MCF 10A (cell line): ENCODE measurements at regions not wholly inside any gene's neighbourhood (a gene's known extent, or its start where the extent isn't known, plus 50 kb on each side); places are given as distances from the start of the nearest gene placed in this dataset.

ENCODE experiments used
- BruUV-seq: library from RNA; stranded (reverse); fragments of 400-500 nt; replicated peaks from 2 replicates; lab custom pipeline; 2021; lab: Mats Ljungman, UMichigan
- CTCF ChIA-PET: fragments of 300-600 bp; sonication (Branson Sonifier 250); formaldehyde crosslinking; extraction: SDS; loops from one replicate; lab custom pipeline; 2021; ENCODE audit warnings: antibody characterized with exemption, inconsistent platforms; lab: Yijun Ruan, JAX
- POLR2A ChIA-PET: fragments of 300-600, 350-650 bp; sonication (Branson Sonifier 250); formaldehyde crosslinking; extraction: SDS; loops from one replicate; lab custom pipeline; 2020; ENCODE audit warnings: antibody characterized with exemption, inconsistent platforms; lab: Yijun Ruan, JAX
- DNase-seq: peaks from one replicate; pipeline ENCODE4 v3.0.0-alpha.2; 2018; ENCODE audit not compliant: unreplicated experiment
- H3K27ac Mint-ChIP-seq: one replicate; pipeline ENCODE4 v1.8.0; 2022; ENCODE audit warnings: mild to moderate bottlenecking, low read depth, mixed read lengths; ENCODE audit not compliant: unreplicated experiment
- H3K27me3 Mint-ChIP-seq: one replicate; pipeline ENCODE4 v1.8.0; 2022; ENCODE audit warnings: mixed read lengths; ENCODE audit not compliant: insufficient read depth, unreplicated experiment
- H3K36me3 Mint-ChIP-seq: one replicate; pipeline ENCODE4 v1.8.0; 2022; ENCODE audit warnings: mild to moderate bottlenecking, moderate library complexity, mixed read lengths; ENCODE audit not compliant: insufficient read depth, unreplicated experiment
- H3K4me1 Mint-ChIP-seq: one replicate; pipeline ENCODE4 v1.8.0; 2022; ENCODE audit warnings: mixed read lengths; ENCODE audit not compliant: insufficient read depth, unreplicated experiment
- H3K4me3 Mint-ChIP-seq: one replicate; pipeline ENCODE4 v1.8.0; 2022; ENCODE audit warnings: mild to moderate bottlenecking, moderate library complexity, mixed read lengths; ENCODE audit not compliant: unreplicated experiment
- H3K9me3 Mint-ChIP-seq: one replicate; pipeline ENCODE4 v1.8.0; 2022; ENCODE audit warnings: mixed read lengths; ENCODE audit not compliant: unreplicated experiment
- CTCF ChIP-seq: fragments of 200-600 bp; IDR thresholded peaks from one replicate; pipeline ENCODE4 v1.8.0; 2022; ENCODE audit warnings: antibody characterized with exemption, mild to moderate bottlenecking; ENCODE audit not compliant: unreplicated experiment
- intact Hi-C: fragments of 100-400 bp; cut with micrococcal nuclease; formaldehyde crosslinking; loops from 2 replicates; pipeline ENCODE4 v1.14.1; 2022

DNA sequence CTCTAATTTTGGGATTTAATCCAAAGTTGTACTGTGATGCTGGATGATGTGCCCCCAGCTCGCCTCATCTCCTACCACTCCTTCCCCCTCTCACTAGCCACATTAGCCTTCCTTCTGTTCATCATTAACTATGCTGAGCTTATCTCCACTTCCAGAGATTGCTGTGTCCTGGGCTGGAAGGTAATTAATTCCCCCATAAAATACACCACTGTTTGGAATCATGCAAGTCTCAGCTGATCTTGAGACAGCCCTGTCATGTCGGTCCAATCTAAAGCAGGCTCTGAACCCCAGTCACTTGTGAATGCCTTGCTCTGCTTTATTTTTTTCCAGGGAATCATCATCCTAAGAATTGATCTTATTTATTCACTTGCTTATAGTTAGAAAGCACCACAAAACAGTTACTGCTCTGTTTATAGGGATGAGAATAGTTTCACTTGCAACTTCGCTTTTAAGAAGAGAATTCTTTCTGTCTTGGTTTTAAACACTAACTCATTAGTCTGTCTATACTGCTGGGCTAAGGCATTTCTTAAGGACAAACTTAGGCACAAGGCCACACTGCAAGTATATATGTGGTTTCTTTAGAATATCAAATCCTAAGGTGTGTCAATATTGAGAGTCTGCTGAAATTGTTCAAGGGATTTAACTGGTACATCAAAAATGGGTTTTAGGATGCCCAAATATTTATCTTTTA is 341.1 kb upstream of the SEMA3A start:
- POLR2A ChIA-PET: no interaction called here
- CTCF ChIA-PET: interaction anchor here (0.7 kb wide), 2 partner anchors 486 to 550 kb away, joined by 3 to 4 read pairs; no protein-coding TSS in a partner anchor
- H3K4me3 Mint-ChIP-seq: no peak overlapping the region
- TF ChIP-seq CTCF: no peak
- H3K36me3 Mint-ChIP-seq: no peaks in the 10 kb centered on the region
- no TSS peak for BruUV-seq
- H3K9me3 Mint-ChIP-seq: no peaks in the 10 kb centered on the region
- intact Hi-C loops: no loop called here
- no peak for DNase-seq
- H3K4me1 Mint-ChIP-seq: peaks cover 5% of the 10 kb centered on the region
- H3K27ac Mint-ChIP-seq: no peak overlapping the region
- no peaks in the 10 kb centered on the region for H3K27me3 Mint-ChIP-seq

DNA sequence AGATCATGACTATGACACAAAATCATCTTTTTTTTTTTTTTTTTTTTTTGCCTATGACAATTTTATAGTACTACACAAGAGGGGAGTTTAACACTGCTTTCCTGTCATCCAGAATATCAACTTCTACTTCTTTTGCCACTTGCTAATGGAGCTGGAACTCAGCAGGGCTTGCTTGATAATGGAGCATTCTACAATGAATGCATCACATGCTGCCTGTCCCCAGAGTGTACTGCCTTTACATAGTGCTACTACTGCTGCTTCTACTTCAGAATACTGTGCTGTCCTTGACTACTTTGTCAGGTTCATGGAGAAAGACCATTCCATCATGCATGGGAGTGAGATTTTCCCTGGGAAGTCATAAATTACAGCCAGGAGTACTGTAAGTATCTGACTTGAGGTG is 338.6 kb upstream of the SEMA3A start:
- no peak for TF ChIP-seq CTCF
- no peak for DNase-seq
- Mint-ChIP-seq H3K4me1 (peaks cover 25% of the 10 kb centered on the region), H3K9me3 (no peaks in the 10 kb centered on the region), H3K4me3 (no peak overlapping the region), H3K27me3 (no peaks in the 10 kb centered on the region), H3K36me3 (no peaks in the 10 kb centered on the region), H3K27ac (no peak overlapping the region)
- no TSS peak for BruUV-seq
- intact Hi-C loops: no loop called here
- CTCF ChIA-PET: interaction anchor here (0.6 kb wide), 1 partner anchor 244 kb away, joined by 3 read pairs; no protein-coding TSS in a partner anchor
- POLR2A ChIA-PET: no interaction called here

DNA sequence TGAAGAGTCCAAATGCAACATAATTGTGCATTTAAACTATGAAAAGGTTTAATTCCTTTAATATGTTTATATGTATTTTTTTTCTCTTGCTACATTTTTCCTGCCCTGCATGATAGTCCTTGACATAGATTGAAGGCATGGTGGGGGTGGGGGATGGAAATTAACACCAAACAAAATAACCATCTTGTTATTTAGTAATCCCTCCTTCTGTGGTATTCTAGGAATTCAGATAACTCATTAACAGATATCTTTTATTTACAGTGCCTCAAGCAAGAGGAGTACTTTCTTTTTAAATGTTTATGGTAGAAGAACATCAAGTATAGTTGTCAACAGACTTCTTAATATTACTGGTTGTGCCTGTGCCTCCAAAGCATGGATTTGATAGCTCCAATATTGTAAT is 337.6 kb upstream of the SEMA3A start:
- no peak overlapping the region for H3K27ac Mint-ChIP-seq
- intact Hi-C loops: no loop called here
- CTCF ChIA-PET: interaction anchor here (0.5 kb wide), 1 partner anchor 558 kb away, joined by 3 read pairs; no protein-coding TSS in a partner anchor

More for the DNA sequence above, 337.6 kb upstream of the SEMA3A start:
- no TSS peak for BruUV-seq
- no peaks in the 10 kb centered on the region for H3K27me3 Mint-ChIP-seq
- peaks cover 25% of the 10 kb centered on the region for H3K4me1 Mint-ChIP-seq
- DNase-seq: no peak
- POLR2A ChIA-PET: no interaction called here
- no peak for TF ChIP-seq CTCF
- no peak overlapping the region for H3K4me3 Mint-ChIP-seq
- no peaks in the 10 kb centered on the region for H3K9me3 Mint-ChIP-seq
- H3K36me3 Mint-ChIP-seq: no peaks in the 10 kb centered on the region
